Osteoblast (primary cell): ENCODE measurements at regions not wholly inside any gene's neighbourhood (a gene's known extent, or its start where the extent isn't known, plus 50 kb on each side); places are given as distances from the start of the nearest gene placed in this dataset.

Source experiments
- DNase-seq: peaks from one replicate; pipeline ENCODE4 v3.0.0; 2011; ENCODE audit warnings: low spot score, mixed read lengths; ENCODE audit not compliant: insufficient read length; ENCODE audit errors: missing footprints
- H2AFZ ChIP-seq: 2 replicates; pipeline ENCODE4 v1.6.0; 2011; ENCODE audit warnings: mild to moderate bottlenecking, low read length
- H3K27ac ChIP-seq: 2 replicates; pipeline ENCODE4 v1.5.1; 2011; ENCODE audit warnings: mild to moderate bottlenecking, low read depth, low read length, moderate library complexity
- H3K27me3 ChIP-seq: 2 replicates; pipeline ENCODE4 v1.6.0; 2012; ENCODE audit warnings: mild to moderate bottlenecking, control low read depth, inconsistent platforms, low read length, moderate library complexity; ENCODE audit not compliant: insufficient read depth
- H3K36me3 ChIP-seq: 2 replicates; pipeline ENCODE4 v1.5.1; 2011; ENCODE audit warnings: mild to moderate bottlenecking, low read length, control low read depth, moderate library complexity; ENCODE audit not compliant: insufficient read depth
- H3K4me1 ChIP-seq: 2 replicates; pipeline ENCODE4 v1.5.1; 2011; ENCODE audit warnings: mild to moderate bottlenecking, low read length, control low read depth, moderate library complexity; ENCODE audit not compliant: insufficient read depth
- H3K4me2 ChIP-seq: 2 replicates; pipeline ENCODE4 v1.6.0; 2011; ENCODE audit warnings: mild to moderate bottlenecking, low read length; ENCODE audit not compliant: insufficient read depth
- H3K4me3 ChIP-seq: fragments of 200-600 bp; sonication (generic); 3 replicates; pipeline ENCODE4 v1.5.1; 2012; ENCODE audit warnings: mild to moderate bottlenecking, low read length, inconsistent platforms; ENCODE audit not compliant: insufficient read depth
- H3K79me2 ChIP-seq: 2 replicates; pipeline ENCODE4 v1.6.0; 2012; ENCODE audit warnings: mild to moderate bottlenecking, low read length, control low read depth, inconsistent platforms; ENCODE audit not compliant: insufficient read depth
- H3K9me3 ChIP-seq: 2 replicates; pipeline ENCODE4 v1.5.1; 2011; ENCODE audit warnings: low read depth, low read length, control low read depth
- H4K20me1 ChIP-seq: 2 replicates; pipeline ENCODE4 v1.6.0; 2012; ENCODE audit warnings: mild to moderate bottlenecking, low read length, control low read depth; ENCODE audit not compliant: insufficient read depth
- CTCF ChIP-seq: IDR thresholded peaks from 2 replicates; pipeline ENCODE4 v1.5.1; 2011; ENCODE audit warnings: mild to moderate bottlenecking, low read depth, low read length, moderate library complexity; ENCODE audit errors: extremely low read depth

DNA sequence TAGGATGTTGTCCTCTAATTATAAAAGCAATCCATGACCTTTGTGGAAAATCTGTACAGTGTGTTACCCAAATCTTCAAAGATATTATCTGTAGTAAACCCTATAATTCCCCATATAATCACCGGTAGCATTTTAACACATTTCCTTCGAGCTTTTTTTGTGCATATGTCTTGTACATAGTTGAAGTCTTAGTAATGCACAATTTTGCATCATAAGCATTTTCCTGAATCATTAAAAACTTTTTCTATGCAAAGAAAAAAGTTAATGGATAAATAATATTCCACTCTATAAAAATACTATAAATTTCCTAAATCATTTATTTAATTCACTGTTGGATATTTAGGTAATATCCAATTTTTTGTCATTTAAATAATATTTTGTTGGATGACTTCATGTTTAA lies 201.7 kb downstream of the RRAGC start:
- no peak for TF ChIP-seq CTCF
- H4K20me1 ChIP-seq, result no peaks in the 10 kb centered on the region
- no peak overlapping the region for H3K27ac ChIP-seq
- H3K4me1 ChIP-seq, result no peaks in the 10 kb centered on the region
- peaks cover 3% of the 10 kb centered on the region for H3K27me3 ChIP-seq
- no peak overlapping the region for H2AFZ ChIP-seq
- H3K4me2 ChIP-seq, result no peak overlapping the region
- no peak overlapping the region for H3K4me3 ChIP-seq
- no peaks in the 10 kb centered on the region for H3K9me3 ChIP-seq
- no peaks in the 10 kb centered on the region for H3K79me2 ChIP-seq
- no peaks in the 10 kb centered on the region for H3K36me3 ChIP-seq
- DNase-seq, result no peak

DNA sequence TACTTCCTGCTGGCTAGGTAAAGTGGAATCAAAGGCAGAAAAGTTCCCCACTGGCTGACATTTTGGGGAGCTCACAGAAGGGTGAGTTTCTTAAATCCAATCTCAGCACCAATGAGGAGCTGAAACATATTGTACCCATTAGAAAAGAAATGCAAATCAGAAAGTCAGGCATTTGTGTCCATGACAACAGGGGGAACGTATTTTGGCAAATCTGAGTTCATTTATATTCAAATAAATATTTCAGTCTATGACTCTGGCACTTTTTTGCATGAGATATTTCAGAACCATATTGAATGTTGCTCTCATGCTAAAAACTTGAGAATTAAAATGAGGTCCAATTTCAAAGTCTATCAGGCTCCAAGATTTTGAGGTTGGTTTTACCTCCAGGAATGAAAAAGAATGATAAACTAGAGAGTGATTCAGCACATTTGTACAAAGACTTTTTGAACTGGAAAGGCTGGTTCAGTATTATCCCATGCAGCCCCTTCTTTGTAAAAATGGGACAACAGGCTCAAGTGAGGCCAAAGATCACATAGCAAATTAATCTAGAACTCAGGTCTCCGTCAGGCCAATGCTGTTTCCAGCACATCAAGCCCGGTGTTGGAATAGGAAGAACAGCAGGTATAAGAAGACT lies 202.2 kb downstream of the RRAGC start:
- H3K9me3 ChIP-seq, result no peaks in the 10 kb centered on the region
- H2AFZ ChIP-seq, result no peak overlapping the region
- no peak overlapping the region for H3K4me2 ChIP-seq
- no peak overlapping the region for H3K27ac ChIP-seq
- no peaks in the 10 kb centered on the region for H3K79me2 ChIP-seq
- no peak for TF ChIP-seq CTCF
- H3K27me3 ChIP-seq, result peaks cover 3% of the 10 kb centered on the region
- no peaks in the 10 kb centered on the region for H4K20me1 ChIP-seq
- H3K4me3 ChIP-seq, result no peak overlapping the region
- no peaks in the 10 kb centered on the region for H3K36me3 ChIP-seq
- no peak for DNase-seq
- no peaks in the 10 kb centered on the region for H3K4me1 ChIP-seq

DNA sequence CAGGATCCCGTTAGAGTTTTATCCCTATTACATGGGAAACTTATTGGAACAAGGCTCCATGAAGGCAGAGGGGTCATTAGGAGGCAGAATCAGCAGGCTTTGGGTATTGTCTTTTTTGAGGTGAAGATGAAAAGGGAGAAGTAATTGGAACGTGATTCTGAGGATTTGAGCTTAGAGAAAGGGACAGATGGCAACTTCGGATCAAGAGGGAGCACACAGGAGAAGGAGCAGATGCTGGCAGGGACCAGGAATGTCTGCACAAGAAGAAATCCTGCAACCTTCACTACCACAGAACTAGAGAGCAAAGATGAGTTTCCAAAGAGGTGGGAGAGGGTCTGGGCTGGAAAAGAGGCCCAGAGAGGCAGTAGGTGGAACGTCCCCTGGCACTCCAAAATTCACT lies 202.8 kb downstream of the RRAGC start:
- no peaks in the 10 kb centered on the region for H3K9me3 ChIP-seq
- no peak for TF ChIP-seq CTCF
- no peaks in the 10 kb centered on the region for H3K4me1 ChIP-seq
- no peaks in the 10 kb centered on the region for H4K20me1 ChIP-seq
- no peak overlapping the region for H3K27ac ChIP-seq
- no peak overlapping the region for H2AFZ ChIP-seq
- no peaks in the 10 kb centered on the region for H3K36me3 ChIP-seq
- H3K4me3 ChIP-seq, result no peak overlapping the region
- H3K79me2 ChIP-seq, result no peaks in the 10 kb centered on the region
- peaks cover 3% of the 10 kb centered on the region for H3K27me3 ChIP-seq
- no peak overlapping the region for H3K4me2 ChIP-seq
- no peak for DNase-seq

GRCh38 chr1:38652217-38652616 lies 207.4 kb downstream of the RRAGC start:
- H3K27me3 ChIP-seq, result peaks cover 8% of the 10 kb centered on the region
- TF ChIP-seq CTCF, result no peak

More at GRCh38 chr1:38652217-38652616, 207.4 kb downstream of the RRAGC start:
- no peaks in the 10 kb centered on the region for H3K9me3 ChIP-seq
- no peak overlapping the region for H3K4me2 ChIP-seq
- H2AFZ ChIP-seq, result no peak overlapping the region
- no peaks in the 10 kb centered on the region for H3K79me2 ChIP-seq
- no peak overlapping the region for H3K4me3 ChIP-seq
- no peaks in the 10 kb centered on the region for H3K4me1 ChIP-seq
- H3K36me3 ChIP-seq, result no peaks in the 10 kb centered on the region
- H3K27ac ChIP-seq, result no peak overlapping the region
- H4K20me1 ChIP-seq, result no peaks in the 10 kb centered on the region
- DNase-seq, result no peak
